ENCODE measurements at regions not wholly inside any gene's neighbourhood (a gene's known extent, or its start where the extent isn't known, plus 50 kb on each side); places are given as distances from the start of the nearest gene placed in this dataset.

DNA sequence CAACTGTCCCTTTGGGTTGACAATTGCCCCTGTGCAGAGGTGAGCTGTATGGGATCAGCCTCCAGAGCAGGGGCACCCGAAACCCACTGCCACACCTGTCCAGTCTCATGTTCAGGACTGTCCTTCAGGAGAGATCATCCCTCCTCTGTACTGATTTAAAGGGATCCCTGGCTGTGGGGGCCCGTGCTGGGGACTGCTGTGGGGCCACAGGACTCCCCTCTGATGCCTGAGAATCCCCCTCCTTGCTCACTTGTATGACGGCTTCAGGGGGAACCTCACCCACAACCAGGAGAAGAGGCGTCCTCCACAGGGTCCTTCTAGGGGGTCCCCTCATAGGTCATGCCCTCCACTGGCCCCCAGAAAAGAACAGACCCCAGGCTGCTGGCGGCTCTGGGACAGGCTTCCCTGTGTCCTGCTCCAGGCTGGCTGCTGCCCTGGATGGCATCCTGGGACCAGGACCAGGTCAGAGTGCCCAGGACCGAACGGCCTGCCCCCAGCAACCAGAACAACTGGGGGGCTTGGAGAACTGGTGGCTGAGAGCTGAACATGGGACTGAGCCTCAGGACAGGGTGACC lies 77.5 kb upstream of the ACTRT2 start:
- TF ChIP-seq CTCF (IDR thresholded peaks at IDR 0.05; ENCODE audit: low read depth, low read length) (no peak), MAX (IDR thresholded peaks at IDR 0.05; ENCODE audit: low read depth, low read length) (no peak), POLR2A (IDR thresholded peaks at IDR 0.05; ENCODE audit: extremely low read depth, insufficient read length) (no peak)
